Type B pancreatic cell (in vitro differentiated cells): ENCODE measurements at regions not wholly inside any gene's neighbourhood (a gene's known extent, or its start where the extent isn't known, plus 50 kb on each side); places are given as distances from the start of the nearest gene placed in this dataset.
"Not testable (repeated sequence)": the region's sequence is repeated elsewhere in the genome, so short reads cannot be mapped to it uniquely, and the experiment has no call there.

Source experiments
- DNase-seq: peaks from one replicate; pipeline ENCODE4 v3.0.0; 2021; ENCODE audit warnings: mixed read lengths; ENCODE audit not compliant: unreplicated experiment; ENCODE audit errors: extremely low spot score
- H3K27ac Mint-ChIP-seq: 2 replicates; pipeline ENCODE4 v1.8.0; 2021; ENCODE audit warnings: mild to moderate bottlenecking, mixed read lengths
- H3K27me3 Mint-ChIP-seq: 2 replicates; pipeline ENCODE4 v1.8.0; 2021; ENCODE audit warnings: mixed read lengths
- H3K36me3 Mint-ChIP-seq: 2 replicates; pipeline ENCODE4 v1.8.0; 2021; ENCODE audit warnings: mixed read lengths
- H3K4me1 Mint-ChIP-seq: one replicate; pipeline ENCODE4 v1.8.0; 2021; ENCODE audit warnings: mixed read lengths; ENCODE audit not compliant: unreplicated experiment
- H3K4me3 Mint-ChIP-seq: 2 replicates; pipeline ENCODE4 v1.8.0; 2021; ENCODE audit warnings: mild to moderate bottlenecking, mixed read lengths
- H3K9me3 Mint-ChIP-seq: 2 replicates; pipeline ENCODE4 v1.8.0; 2021; ENCODE audit warnings: mixed read lengths
- TF ChIP-seq, protein P1 (sequence below): fragments of 200-600 bp; sonication (generic); conservative IDR thresholded peaks from 2 replicates; pipeline ENCODE4 v1.5.0; 2021; ENCODE audit warnings: antibody characterized with exemption, mild to moderate bottlenecking

GRCh38 chr6:63022631-63023030 is 188.6 kb upstream of the FKBP1C start:
- Mint-ChIP-seq H3K9me3 (no peaks in the 10 kb centered on the region), H3K4me1 (no peaks in the 10 kb centered on the region), H3K27ac (no peak overlapping the region), H3K27me3 (no peaks in the 10 kb centered on the region), H3K36me3 (no peaks in the 10 kb centered on the region), H3K4me3 (no peak overlapping the region)
- TF ChIP-seq, protein P1, sequence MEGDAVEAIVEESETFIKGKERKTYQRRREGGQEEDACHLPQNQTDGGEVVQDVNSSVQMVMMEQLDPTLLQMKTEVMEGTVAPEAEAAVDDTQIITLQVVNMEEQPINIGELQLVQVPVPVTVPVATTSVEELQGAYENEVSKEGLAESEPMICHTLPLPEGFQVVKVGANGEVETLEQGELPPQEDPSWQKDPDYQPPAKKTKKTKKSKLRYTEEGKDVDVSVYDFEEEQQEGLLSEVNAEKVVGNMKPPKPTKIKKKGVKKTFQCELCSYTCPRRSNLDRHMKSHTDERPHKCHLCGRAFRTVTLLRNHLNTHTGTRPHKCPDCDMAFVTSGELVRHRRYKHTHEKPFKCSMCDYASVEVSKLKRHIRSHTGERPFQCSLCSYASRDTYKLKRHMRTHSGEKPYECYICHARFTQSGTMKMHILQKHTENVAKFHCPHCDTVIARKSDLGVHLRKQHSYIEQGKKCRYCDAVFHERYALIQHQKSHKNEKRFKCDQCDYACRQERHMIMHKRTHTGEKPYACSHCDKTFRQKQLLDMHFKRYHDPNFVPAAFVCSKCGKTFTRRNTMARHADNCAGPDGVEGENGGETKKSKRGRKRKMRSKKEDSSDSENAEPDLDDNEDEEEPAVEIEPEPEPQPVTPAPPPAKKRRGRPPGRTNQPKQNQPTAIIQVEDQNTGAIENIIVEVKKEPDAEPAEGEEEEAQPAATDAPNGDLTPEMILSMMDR: no peak
- DNase-seq: no peak

- Mint-ChIP-seq H3K27me3 (no peaks in the 10 kb centered on the region), H3K27ac (no peak overlapping the region), H3K36me3 (no peaks in the 10 kb centered on the region), H3K4me1 (no peaks in the 10 kb centered on the region), H3K4me3 (no peak overlapping the region), H3K9me3 (no peaks in the 10 kb centered on the region)
- no peak for DNase-seq
- TF ChIP-seq, protein P1: no peak
Measured at GRCh38 chr6:63023726-63024125, 187.5 kb upstream of the FKBP1C start.

DNA sequence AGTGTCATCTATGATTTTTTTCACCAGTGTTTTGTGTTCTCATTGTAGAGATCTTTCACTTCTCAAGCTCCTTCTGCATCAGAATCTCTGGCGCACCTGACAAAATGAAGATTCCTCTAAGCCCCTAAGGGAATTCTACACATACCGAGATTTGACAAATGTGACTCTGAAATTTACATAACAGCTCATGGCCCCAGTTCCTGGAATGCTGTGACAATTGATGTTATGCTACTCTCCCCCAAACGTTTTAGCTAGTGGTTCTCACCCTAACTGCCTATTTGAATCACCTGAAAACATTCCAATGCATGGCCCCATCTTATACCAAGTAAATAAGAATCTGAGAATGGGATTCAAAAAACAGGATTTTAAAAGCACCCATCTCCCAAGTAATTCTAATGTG is 162.1 kb upstream of the FKBP1C start:
- Mint-ChIP-seq H3K4me3 (no peak overlapping the region), H3K4me1 (no peaks in the 10 kb centered on the region), H3K36me3 (no peaks in the 10 kb centered on the region), H3K27ac (no peak overlapping the region), H3K27me3 (no peaks in the 10 kb centered on the region), H3K9me3 (peaks cover 4% of the 10 kb centered on the region)
- TF ChIP-seq, protein P1: no peak
- DNase-seq: no peak

- not testable (repeated sequence) for H3K27ac Mint-ChIP-seq, H3K9me3 Mint-ChIP-seq, H3K27me3 Mint-ChIP-seq, DNase-seq, H3K4me3 Mint-ChIP-seq, H3K4me1 Mint-ChIP-seq, H3K36me3 Mint-ChIP-seq
Measured at GRCh38 chr6:63053206-63053605, 158.1 kb upstream of the FKBP1C start.

- Mint-ChIP-seq H3K4me3 (no peak overlapping the region), H3K9me3 (no peaks in the 10 kb centered on the region), H3K27ac (no peak overlapping the region), H3K4me1 (no peaks in the 10 kb centered on the region), H3K36me3 (no peaks in the 10 kb centered on the region), H3K27me3 (no peaks in the 10 kb centered on the region)
- TF ChIP-seq, protein P1: no peak
- no peak for DNase-seq
Measured at GRCh38 chr6:63058601-63059000, 152.7 kb upstream of the FKBP1C start.

DNA sequence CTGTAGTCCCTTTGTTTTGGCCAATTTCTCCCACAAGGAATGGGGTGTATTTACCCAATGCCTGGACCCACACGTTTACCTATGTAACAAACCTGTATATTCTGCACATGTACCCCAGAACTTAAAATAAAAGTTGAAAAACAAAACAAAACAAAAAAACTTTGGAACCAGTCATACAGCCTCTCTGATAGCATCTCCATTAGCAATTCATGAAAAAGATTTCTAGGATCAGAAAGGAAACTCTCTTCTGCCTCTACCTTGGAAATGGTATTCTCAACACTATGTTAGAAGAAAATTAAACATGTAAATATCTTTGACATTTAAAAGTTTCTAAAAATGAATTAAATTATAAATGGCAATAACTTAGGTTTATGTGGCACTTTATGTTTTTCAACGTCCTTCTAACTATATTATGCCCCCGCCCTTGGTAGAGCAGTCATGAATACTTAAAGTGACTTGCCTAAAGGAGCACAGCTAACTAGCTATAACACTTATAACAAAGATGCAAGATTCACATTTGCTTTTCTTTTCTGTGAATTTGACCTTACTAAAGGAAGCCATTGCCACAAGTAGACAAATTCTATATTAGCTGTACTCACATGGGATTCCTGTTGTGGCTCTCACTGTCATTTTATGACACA is 147.5 kb upstream of the FKBP1C start:
- no peak overlapping the region for H3K27ac Mint-ChIP-seq
- H3K36me3 Mint-ChIP-seq: no peaks in the 10 kb centered on the region
- TF ChIP-seq, protein P1: no peak
- H3K9me3 Mint-ChIP-seq: no peaks in the 10 kb centered on the region
- H3K4me1 Mint-ChIP-seq: no peaks in the 10 kb centered on the region
- H3K27me3 Mint-ChIP-seq: no peaks in the 10 kb centered on the region
- H3K4me3 Mint-ChIP-seq: no peak overlapping the region
- no peak for DNase-seq
